HG02981 (cell line): ENCODE measurements at regions not wholly inside any gene's neighbourhood (a gene's known extent, or its start where the extent isn't known, plus 50 kb on each side); places are given as distances from the start of the nearest gene placed in this dataset.

ENCODE experiments used
- ATAC-seq: cut with Tn5 transposase; IDR thresholded peaks from one replicate; pipeline ENCODE4 v1.9.1; 2021; ENCODE audit warnings: mild to moderate bottlenecking, moderate library complexity; ENCODE audit not compliant: unreplicated experiment

DNA sequence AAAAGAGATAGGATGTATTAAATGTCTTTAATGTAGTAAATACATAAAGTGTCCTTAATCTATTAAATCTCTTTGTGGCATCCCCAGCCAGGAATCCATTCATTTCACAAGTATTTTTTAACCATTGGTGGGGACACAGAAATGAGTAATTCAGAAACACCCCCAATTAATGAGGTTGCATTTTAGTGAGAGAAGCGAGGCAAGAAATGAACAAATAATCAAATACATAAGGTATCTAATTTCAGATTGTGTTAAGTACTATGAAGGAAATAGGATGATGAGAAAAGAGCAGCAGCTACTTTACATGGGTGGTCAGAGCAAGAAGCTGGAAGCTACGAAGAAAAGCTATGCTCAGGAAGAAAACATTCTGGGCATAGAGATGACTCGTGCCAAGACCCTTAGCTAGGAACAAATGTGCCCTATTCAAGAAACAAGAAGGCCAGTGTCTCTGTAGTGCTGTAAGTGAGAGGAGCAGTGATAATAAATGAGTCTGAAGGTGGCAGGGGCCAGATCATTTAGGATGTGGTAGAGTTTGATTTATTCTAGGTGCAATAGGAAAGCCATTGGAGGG is 60.5 kb upstream of the IGF1 start:
- ATAC-seq: no peak

DNA sequence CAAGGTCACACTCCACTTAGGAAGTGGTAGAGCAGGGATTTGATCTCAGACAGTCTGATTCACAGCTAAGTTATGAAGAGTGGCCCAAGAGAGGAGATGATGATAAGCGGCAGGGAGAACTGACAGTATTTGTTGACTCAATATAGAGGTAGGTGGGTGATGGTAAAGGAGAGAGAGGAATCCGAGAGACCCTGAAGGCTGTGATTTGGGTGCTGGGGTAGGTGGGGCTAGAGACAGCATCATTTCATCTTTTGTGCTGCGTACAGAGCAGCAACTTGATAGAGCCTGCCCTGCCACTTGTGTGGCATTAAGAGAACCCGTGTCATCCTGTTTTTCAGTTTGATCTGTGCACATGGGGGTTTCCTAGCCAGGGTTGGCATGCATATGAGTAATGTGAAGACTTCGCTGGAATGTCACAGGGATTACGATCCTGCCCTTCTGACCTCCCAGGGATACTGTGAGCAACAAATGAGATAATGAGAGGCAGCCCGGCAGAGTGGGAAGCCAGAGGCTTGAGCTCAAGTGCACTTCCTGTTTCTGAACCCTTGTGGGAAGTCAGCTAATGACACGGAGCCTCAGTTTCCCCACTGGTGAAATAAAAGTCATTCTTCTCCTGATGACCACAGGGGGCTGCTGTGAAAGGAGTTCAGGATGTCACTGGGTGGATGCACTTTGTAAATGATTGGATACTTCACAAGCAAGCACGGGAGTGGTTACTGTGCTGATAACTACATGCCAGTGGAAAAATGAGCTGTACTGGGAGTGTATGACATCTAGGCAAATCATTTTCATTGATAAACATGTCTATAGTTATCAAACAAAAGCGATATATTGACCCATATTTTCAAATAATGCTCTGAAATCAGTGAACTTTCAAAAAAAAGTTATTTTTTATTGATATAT is 59.5 kb upstream of the IGF1 start:
- no peak for ATAC-seq

DNA sequence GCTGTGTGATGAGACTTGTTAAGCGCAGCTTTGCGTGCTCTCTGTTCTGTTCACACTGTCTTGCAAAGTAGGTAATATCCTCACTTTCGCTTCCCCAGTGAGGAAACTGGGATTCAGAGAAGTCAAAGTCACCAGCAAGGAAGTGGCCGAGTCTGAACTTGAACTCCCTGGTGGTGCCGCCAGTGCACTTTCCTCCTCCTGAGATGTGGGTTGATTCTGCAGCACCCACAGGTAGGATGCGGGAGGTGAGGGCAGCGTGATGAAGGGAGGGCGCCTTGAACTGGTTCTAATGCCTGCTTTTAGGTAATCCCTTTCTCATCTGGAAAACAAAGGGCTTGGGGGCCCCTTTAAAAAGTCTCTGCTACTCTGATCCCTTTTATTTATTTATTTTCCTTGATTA is 54.9 kb upstream of the IGF1 start:
- ATAC-seq: no peak

DNA sequence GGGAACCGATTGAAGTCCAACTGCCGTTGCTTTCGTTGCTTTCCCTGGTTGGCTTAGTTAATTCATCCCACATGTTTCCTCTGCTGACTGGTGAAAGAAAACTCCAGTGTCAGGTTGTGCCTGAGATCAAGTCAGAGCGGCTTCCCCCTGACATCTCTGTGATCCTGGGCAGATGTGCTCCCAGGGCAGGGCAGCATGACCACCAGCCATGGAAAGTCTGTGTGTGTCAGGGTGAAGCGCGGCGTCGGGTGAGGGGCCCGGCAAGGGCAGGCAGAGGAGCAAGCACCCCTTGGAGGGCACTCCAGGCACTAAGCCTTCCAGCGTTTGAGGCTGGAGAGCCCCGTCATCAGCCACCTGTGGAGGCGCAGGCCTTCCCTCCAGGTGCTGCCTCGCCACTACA is 54.5 kb upstream of the IGF1 start:
- no peak for ATAC-seq

DNA sequence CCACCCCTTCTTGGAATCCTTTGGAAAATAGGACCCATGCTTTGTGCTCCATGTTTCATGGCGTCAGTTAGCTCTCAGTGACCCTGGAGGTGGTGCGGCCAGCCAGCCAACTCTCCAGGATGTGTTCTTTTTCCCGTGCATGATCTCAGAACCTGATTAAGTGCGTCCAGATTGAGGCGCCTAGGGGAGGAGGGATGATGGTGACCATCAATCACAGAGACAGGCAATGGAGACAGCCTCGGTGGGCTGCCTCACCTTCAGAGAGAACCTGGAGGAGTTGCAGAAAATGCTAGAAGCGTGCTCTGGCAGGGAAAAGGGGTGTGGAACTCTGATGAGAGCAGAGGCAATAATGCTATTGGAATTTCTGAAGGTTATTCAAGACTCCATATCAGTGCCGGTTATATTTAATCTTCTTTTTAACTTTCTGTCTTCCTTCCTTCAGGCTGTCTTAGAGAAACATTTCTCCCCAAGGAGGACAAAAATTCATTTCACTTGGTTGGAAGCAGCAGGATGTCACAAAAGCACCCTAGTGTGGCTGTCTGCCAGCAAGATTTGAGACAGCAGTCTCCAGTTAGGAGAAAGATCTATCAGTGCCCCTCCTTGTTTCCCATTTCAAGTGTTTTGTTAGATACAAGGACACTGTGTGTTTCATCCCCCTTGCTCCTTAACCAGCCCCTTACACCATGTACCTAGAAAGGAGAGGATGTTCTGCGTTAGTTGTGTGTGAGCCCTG is 53.3 kb upstream of the IGF1 start:
- no peak for ATAC-seq
